Spleen (tissue), 11 donors: ENCODE measurements at regions not wholly inside any gene's neighbourhood (a gene's known extent, or its start where the extent isn't known, plus 50 kb on each side); places are given as distances from the start of the nearest gene placed in this dataset.

Experiments
- DNase-seq: peaks from one replicate; pipeline ENCODE4 v3.0.0-alpha.2; 2020
- H3K27ac ChIP-seq, 8 donors: fragments of 200-600 bp; sonication (generic) in 7 of 8; 1 replicate in 4 of 8; 2 replicates in 4 of 8; pipeline versions ENCODE4 v1.5.0 to v1.8.0; 2016 to 2021; ENCODE audit warnings: inconsistent platforms in 4 of 8, mild to moderate bottlenecking in 4 of 8, moderate library complexity in 1 of 8
- H3K27me3 ChIP-seq, 7 donors: fragments of 200-600 bp; sonication (generic) in 6 of 7; replicated peaks in 1 of 7; 1 replicate in 4 of 7; 2 replicates in 3 of 7; pipeline versions ENCODE4 v1.5.0 to v1.8.0; 2016 to 2021; ENCODE audit warnings: inconsistent platforms in 3 of 7, mild to moderate bottlenecking in 1 of 7
- H3K36me3 ChIP-seq, 6 donors: fragments of 200-600 bp; sonication (generic) in 5 of 6; 1 replicate in 4 of 6; 2 replicates in 2 of 6; pipeline versions ENCODE4 v1.5.0 to v1.8.0; 2016 to 2021; ENCODE audit warnings: inconsistent platforms in 2 of 6
- H3K4me1 ChIP-seq, 6 donors: fragments of 200-600 bp; sonication (generic) in 5 of 6; 1 replicate in 3 of 6; 2 replicates in 3 of 6; pipeline versions ENCODE4 v1.5.0 to v1.8.0; 2016 to 2021; ENCODE audit warnings: inconsistent platforms in 3 of 6
- H3K4me3 ChIP-seq, 8 donors: fragments of 200-600 bp; sonication (generic) in 7 of 8; 1 replicate in 4 of 8; 2 replicates in 4 of 8; pipeline versions ENCODE4 v1.5.0 to v1.8.0; 2016 to 2021; ENCODE audit warnings: inconsistent platforms in 4 of 8, mild to moderate bottlenecking in 4 of 8, moderate library complexity in 2 of 8
- H3K9me3 ChIP-seq, 8 donors: fragments of 200-600 bp; sonication (generic) in 7 of 8; 1 replicate in 4 of 8; 2 replicates in 4 of 8; pipeline versions ENCODE4 v1.5.0 to v1.8.0; 2016 to 2021; ENCODE audit warnings: inconsistent platforms in 4 of 8
- POLR2A ChIP-seq, 3 donors: fragments of 450-650 bp; IDR thresholded peaks; one replicate each; pipeline ENCODE4 v1.5.1; 2017; ENCODE audit warnings: antibody characterized with exemption in 3 of 3, mild to moderate bottlenecking in 1 of 3
- POLR2AphosphoS5 ChIP-seq, 3 donors: sonication (generic); formaldehyde crosslinking; IDR thresholded peaks; one replicate each; pipeline ENCODE4 v1.5.1; 2017; ENCODE audit warnings: antibody characterized with exemption in 3 of 3
- WGBS, 5 donors: extraction: QIAGEN DNeasy Blood & Tissue Kit in 3 of 5; methylation state at CpG; one replicate each; pipeline versions ENCODE4 v1.1.5 to v1.1.7; 2013 to 2018; 5-methylcytosine and 5-hydroxymethylcytosine counted together
- intact Hi-C: fragments of 100-400 bp; cut with DNase I; formaldehyde crosslinking; loops from one replicate; pipeline ENCODE4 v1.15.0; 2023; ENCODE audit warnings: low total_unique reads
- TF ChIP-seq, protein P1 (sequence below), 11 experiments: fragments of 200-600 bp in 7 of 11; fragments of 450-650 bp in 4 of 11; sonication (generic) in 4 of 11; IDR thresholded peaks in 8 of 11; conservative IDR thresholded peaks in 3 of 11; 1 replicate in 7 of 11; 2 replicates in 4 of 11; pipeline versions ENCODE4 v1.4.0 to v1.8.0; 2016 to 2021; ENCODE audit warnings: antibody characterized with exemption in 11 of 11, inconsistent platforms in 4 of 11, mild to moderate bottlenecking in 1 of 11
- donor health status: healthy with polysubstance abuse.
- donor health status: DM: no; HTN: no; CAD: no; lungs with moderate emphysema.
- donor health status: DM: no; HTN: no; CAD: no.
- donor health status: Bipolar disorder and iron deficiency.
- donor health status: healthy.
- donor health status: DM: no; HTN: no; CAD: no.
- donor health status: DM: yes; HTN: yes; CAD: no.

DNA sequence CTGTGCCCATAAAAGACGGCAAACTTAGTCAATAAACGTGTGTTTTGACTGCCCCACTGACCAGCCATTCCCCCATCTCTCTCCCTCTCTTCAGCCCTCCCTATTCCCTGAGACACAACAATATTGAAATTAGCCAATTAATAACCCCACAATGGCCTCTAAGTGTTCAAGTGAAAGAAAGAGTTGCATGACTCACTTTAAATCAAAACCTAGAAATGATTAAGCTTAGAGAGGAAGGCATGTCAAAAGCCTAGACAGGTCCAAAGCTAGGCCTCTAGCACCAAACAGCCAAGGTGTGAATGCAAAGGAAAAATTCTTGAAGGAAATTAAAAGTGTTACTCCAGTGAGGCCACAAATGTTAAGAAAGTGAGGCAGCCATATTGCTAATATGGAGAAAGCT is 261.6 kb upstream of the TBX18 start:
- no peaks in the 10 kb centered on the region for H3K36me3 ChIP-seq
- DNase-seq: no peak

DNA sequence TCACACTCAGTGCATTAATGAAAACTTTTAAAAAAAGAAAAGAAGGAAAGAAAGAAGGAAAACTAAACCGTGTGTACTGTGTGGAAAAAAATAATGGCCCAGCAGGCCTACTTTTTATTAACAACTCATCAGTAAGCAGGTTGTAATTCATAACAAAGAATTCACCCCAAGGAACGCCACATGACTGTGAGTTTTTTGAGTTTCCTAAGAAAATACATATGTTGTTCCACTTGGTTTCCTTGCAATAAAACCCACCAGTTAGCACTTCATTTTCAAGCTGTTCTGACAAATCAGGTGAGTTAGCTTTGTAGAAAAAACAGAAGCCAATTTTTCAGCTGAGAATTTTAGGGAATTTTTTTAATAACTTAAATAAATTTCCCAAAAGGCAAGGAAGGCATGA is 259.3 kb upstream of the TBX18 start:
- Histone ChIP-seq H3K9me3 (no peaks in the 10 kb centered on the region), H3K27me3 (no peaks in the 10 kb centered on the region), H3K4me3 (no peak overlapping the region), H3K36me3 (no peaks in the 10 kb centered on the region), H3K27ac (no peak overlapping the region), H3K4me1 (no peaks in the 10 kb centered on the region)
- WGBS, 5 donors: 40 to 64% (median 58%) methylated on average over 2 of the region's 2 CpGs
- TF ChIP-seq POLR2AphosphoS5 (IDR thresholded peaks at IDR 0.05) (no peak), POLR2A (IDR thresholded peaks at IDR 0.05) (no peak)
- TF ChIP-seq, protein P1, sequence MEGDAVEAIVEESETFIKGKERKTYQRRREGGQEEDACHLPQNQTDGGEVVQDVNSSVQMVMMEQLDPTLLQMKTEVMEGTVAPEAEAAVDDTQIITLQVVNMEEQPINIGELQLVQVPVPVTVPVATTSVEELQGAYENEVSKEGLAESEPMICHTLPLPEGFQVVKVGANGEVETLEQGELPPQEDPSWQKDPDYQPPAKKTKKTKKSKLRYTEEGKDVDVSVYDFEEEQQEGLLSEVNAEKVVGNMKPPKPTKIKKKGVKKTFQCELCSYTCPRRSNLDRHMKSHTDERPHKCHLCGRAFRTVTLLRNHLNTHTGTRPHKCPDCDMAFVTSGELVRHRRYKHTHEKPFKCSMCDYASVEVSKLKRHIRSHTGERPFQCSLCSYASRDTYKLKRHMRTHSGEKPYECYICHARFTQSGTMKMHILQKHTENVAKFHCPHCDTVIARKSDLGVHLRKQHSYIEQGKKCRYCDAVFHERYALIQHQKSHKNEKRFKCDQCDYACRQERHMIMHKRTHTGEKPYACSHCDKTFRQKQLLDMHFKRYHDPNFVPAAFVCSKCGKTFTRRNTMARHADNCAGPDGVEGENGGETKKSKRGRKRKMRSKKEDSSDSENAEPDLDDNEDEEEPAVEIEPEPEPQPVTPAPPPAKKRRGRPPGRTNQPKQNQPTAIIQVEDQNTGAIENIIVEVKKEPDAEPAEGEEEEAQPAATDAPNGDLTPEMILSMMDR (IDR thresholded peaks at IDR 0.05 in 8 of 11, conservative IDR thresholded peaks at IDR 0.05 in 3 of 11): no peak
- DNase-seq: no peak
- intact Hi-C loops: no loop called here

More for the DNA sequence above, 261.6 kb upstream of the TBX18 start:
- H3K27ac ChIP-seq: no peak overlapping the region
- H3K9me3 ChIP-seq: no peaks in the 10 kb centered on the region
- intact Hi-C loops: no loop called here
- 52 to 87% (median 69%) methylated on average over 2 of the region's 2 CpGs for WGBS, 5 donors
- no peaks in the 10 kb centered on the region for H3K27me3 ChIP-seq
- H3K4me1 ChIP-seq: no peaks in the 10 kb centered on the region
- no peak overlapping the region for H3K4me3 ChIP-seq
- TF ChIP-seq POLR2A (IDR thresholded peaks at IDR 0.05): no peak
- no peak for TF ChIP-seq POLR2AphosphoS5 (IDR thresholded peaks at IDR 0.05)
- TF ChIP-seq, protein P1 (IDR thresholded peaks at IDR 0.05 in 8 of 11, conservative IDR thresholded peaks at IDR 0.05 in 3 of 11): no peak

GRCh38 chr6:85017352-85017751 is 253.0 kb upstream of the TBX18 start:
- TF ChIP-seq POLR2AphosphoS5 (IDR thresholded peaks at IDR 0.05): no peak
- no peak for TF ChIP-seq POLR2A (IDR thresholded peaks at IDR 0.05)
- TF ChIP-seq, protein P1 (IDR thresholded peaks at IDR 0.05 in 8 of 11, conservative IDR thresholded peaks at IDR 0.05 in 3 of 11): no peak
- WGBS, 5 donors: 67 to 100% (median 83%) methylated on average over 1 of the region's 1 CpG

DNA sequence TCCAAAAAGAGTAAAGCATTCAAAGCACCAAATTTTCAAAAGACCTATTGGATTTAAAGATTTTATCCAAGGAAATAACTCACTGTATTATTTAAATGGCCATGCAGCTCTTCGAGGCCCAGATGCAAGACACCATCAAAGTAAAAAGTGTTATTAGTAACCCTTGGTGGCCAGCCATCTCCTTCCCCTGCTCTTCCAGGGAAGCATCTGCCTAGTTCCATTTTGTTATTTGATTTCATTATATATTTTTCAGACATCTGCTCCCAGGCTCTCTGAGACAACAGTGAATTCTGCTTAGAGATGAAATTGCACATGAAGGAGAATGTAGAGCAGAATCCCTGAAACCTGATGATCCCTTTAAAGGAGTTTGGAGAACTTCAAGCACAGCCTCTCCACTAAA is 252.3 kb upstream of the TBX18 start:
- no peaks in the 10 kb centered on the region for H3K4me1 ChIP-seq
- no peaks in the 10 kb centered on the region for H3K27me3 ChIP-seq
- DNase-seq: no peak
- intact Hi-C loops: no loop called here
- H3K27ac ChIP-seq: no peak overlapping the region
- H3K4me3 ChIP-seq: no peak overlapping the region
- TF ChIP-seq, protein P1 (IDR thresholded peaks at IDR 0.05 in 8 of 11, conservative IDR thresholded peaks at IDR 0.05 in 3 of 11): no peak
- H3K9me3 ChIP-seq: no peaks in the 10 kb centered on the region
- 60 to 86% (median 76%) methylated on average over 1 of the region's 1 CpG for WGBS, 5 donors
- no peaks in the 10 kb centered on the region for H3K36me3 ChIP-seq

More at GRCh38 chr6:85017352-85017751, 253.0 kb upstream of the TBX18 start:
- H3K4me1 ChIP-seq: no peaks in the 10 kb centered on the region
- intact Hi-C loops: no loop called here
- no peak overlapping the region for H3K4me3 ChIP-seq
- H3K36me3 ChIP-seq: no peaks in the 10 kb centered on the region
- H3K27ac ChIP-seq: no peak overlapping the region
- no peak for DNase-seq
- no peaks in the 10 kb centered on the region for H3K27me3 ChIP-seq
- no peaks in the 10 kb centered on the region for H3K9me3 ChIP-seq
